GM21576 (cell line): ENCODE measurements at regions not wholly inside any gene's neighbourhood (a gene's known extent, or its start where the extent isn't known, plus 50 kb on each side); places are given as distances from the start of the nearest gene placed in this dataset.

Experiments
- ATAC-seq: cut with Tn5 transposase; IDR thresholded peaks from one replicate; pipeline ENCODE4 v1.9.1; 2021; ENCODE audit warnings: mild to moderate bottlenecking, moderate library complexity; ENCODE audit not compliant: unreplicated experiment

GRCh38 chr3:162491952-162492351 is 995.3 kb downstream of the OTOL1 start:
- ATAC-seq = no peak

- no peak for ATAC-seq
Measured at GRCh38 chr3:162492446-162493081, 996.0 kb downstream of the OTOL1 start.

GRCh38 chr3:162498626-162499025 is 1002.0 kb downstream of the OTOL1 start:
- no peak for ATAC-seq

- ATAC-seq = no peak
Measured at GRCh38 chr3:162507397-162507796, 1010.8 kb downstream of the OTOL1 start.

GRCh38 chr3:162512488-162512887 is 1015.9 kb downstream of the OTOL1 start:
- no peak for ATAC-seq

- ATAC-seq = no peak
Measured at GRCh38 chr3:162517110-162517509, 1020.5 kb downstream of the OTOL1 start.

- no peak for ATAC-seq
Measured at GRCh38 chr3:162521669-162522068, 1025.1 kb downstream of the OTOL1 start.

- no peak for ATAC-seq
Measured at GRCh38 chr3:162525066-162525742, 1028.6 kb downstream of the OTOL1 start.

- no peak for ATAC-seq
Measured at GRCh38 chr3:162525771-162526170, 1029.2 kb downstream of the OTOL1 start.

- ATAC-seq = no peak
Measured at GRCh38 chr3:162534431-162534830, 1037.8 kb downstream of the OTOL1 start.

- ATAC-seq = no peak
Measured at GRCh38 chr3:162538491-162538890, 1041.9 kb downstream of the OTOL1 start.

GRCh38 chr3:162538906-162539305 is 1042.3 kb downstream of the OTOL1 start:
- ATAC-seq = no peak

- ATAC-seq = no peak
Measured at GRCh38 chr3:162540421-162540820, 1043.8 kb downstream of the OTOL1 start.

GRCh38 chr3:162541923-162542322 is 1045.3 kb downstream of the OTOL1 start:
- no peak for ATAC-seq

GRCh38 chr3:162544246-162544645 is 1047.6 kb downstream of the OTOL1 start:
- ATAC-seq = no peak

GRCh38 chr3:162546910-162547309 is 1050.3 kb downstream of the OTOL1 start:
- ATAC-seq = no peak

- ATAC-seq = no peak
Measured at GRCh38 chr3:162547321-162547720, 1050.7 kb downstream of the OTOL1 start.

- no peak for ATAC-seq
Measured at GRCh38 chr3:162555761-162556160, 1059.2 kb downstream of the OTOL1 start.

GRCh38 chr3:162558016-162558415 is 1061.4 kb downstream of the OTOL1 start:
- no peak for ATAC-seq

GRCh38 chr3:162568706-162569105 is 1072.1 kb downstream of the OTOL1 start:
- no peak for ATAC-seq

- ATAC-seq = no peak
Measured at GRCh38 chr3:162569314-162569713, 1072.7 kb downstream of the OTOL1 start.

- no peak for ATAC-seq
Measured at GRCh38 chr3:162584986-162585385, 1088.4 kb downstream of the OTOL1 start.

- ATAC-seq = no peak
Measured at GRCh38 chr3:162586591-162586990, 1090.0 kb downstream of the OTOL1 start.
